ENCODE measurements at regions not wholly inside any gene's neighbourhood (a gene's known extent, or its start where the extent isn't known, plus 50 kb on each side); places are given as distances from the start of the nearest gene placed in this dataset.

GRCh38 chr1:191595170-191595569 is 563.1 kb upstream of the RGS18 start:
- no peak overlapping the region for H3K27ac ChIP-seq (ENCODE audit: low read length)
- no peaks in the 10 kb centered on the region for H3K36me3 ChIP-seq (ENCODE audit: control insufficient read depth, insufficient read depth, low read length)
- DNase-seq (no peak), ATAC-seq (no peak)
- intact Hi-C loops (cut with micrococcal nuclease) = no loop called here
- H3K4me3 Mint-ChIP-seq = no peak overlapping the region
- peaks cover 4 to 5% of the 10 kb centered on the region in 2 donors for H3K9me3 Mint-ChIP-seq
- H3K27ac Mint-ChIP-seq = no peak overlapping the region
- H3K27me3 Mint-ChIP-seq (ENCODE audit: low read depth in 2 of 2) = no peaks in the 10 kb centered on the region
- no peaks in the 10 kb centered on the region for H3K27me3 ChIP-seq (ENCODE audit: control insufficient read depth, insufficient read depth, low read length)
- H3K9me3 ChIP-seq (ENCODE audit: control insufficient read depth, insufficient read depth, low read length) = peaks cover 4% of the 10 kb centered on the region
- no peaks in the 10 kb centered on the region for H3K4me1 Mint-ChIP-seq
- no peak for TF ChIP-seq CTCF (IDR thresholded peaks at IDR 0.05)
- WGBS (ENCODE audit: insufficient coverage) = 83% methylated on average over 3 of the region's 3 CpGs
- no peaks in the 10 kb centered on the region for H3K36me3 Mint-ChIP-seq
- H3K4me1 ChIP-seq (ENCODE audit: control insufficient read depth, insufficient read depth, low read length) = no peaks in the 10 kb centered on the region
- H3K4me3 ChIP-seq (ENCODE audit: low read length) = no peak overlapping the region

GRCh38 chr1:191608367-191608766 is 549.9 kb upstream of the RGS18 start:
- H3K4me1 Mint-ChIP-seq = no peaks in the 10 kb centered on the region
- intact Hi-C loops (cut with micrococcal nuclease) = no loop called here
- H3K4me3 Mint-ChIP-seq = no peak overlapping the region
- peaks cover 2 to 5% of the 10 kb centered on the region in 2 donors for H3K9me3 Mint-ChIP-seq
- DNase-seq (no peak), ATAC-seq (no peak)
- Histone ChIP-seq H3K9me3 (ENCODE audit: control insufficient read depth, insufficient read depth, low read length) (peaks cover 3% of the 10 kb centered on the region), H3K4me1 (ENCODE audit: control insufficient read depth, insufficient read depth, low read length) (no peaks in the 10 kb centered on the region), H3K36me3 (ENCODE audit: control insufficient read depth, insufficient read depth, low read length) (no peaks in the 10 kb centered on the region), H3K4me3 (ENCODE audit: low read length) (no peak overlapping the region), H3K27me3 (ENCODE audit: control insufficient read depth, insufficient read depth, low read length) (no peaks in the 10 kb centered on the region), H3K27ac (ENCODE audit: low read length) (no peak overlapping the region)
- whole genome bisulfite sequencing (ENCODE audit: insufficient coverage) = 79% methylated on average over 4 of the region's 4 CpGs
- no peaks in the 10 kb centered on the region for H3K36me3 Mint-ChIP-seq
- no peak for TF ChIP-seq CTCF (IDR thresholded peaks at IDR 0.05)
- no peak overlapping the region for H3K27ac Mint-ChIP-seq
- no peaks in the 10 kb centered on the region for H3K27me3 Mint-ChIP-seq (ENCODE audit: low read depth in 2 of 2)

- intact Hi-C loops (cut with micrococcal nuclease) = no loop called here
- Histone ChIP-seq H3K27ac (ENCODE audit: low read length) (no peak overlapping the region), H3K4me1 (ENCODE audit: control insufficient read depth, insufficient read depth, low read length) (no peaks in the 10 kb centered on the region), H3K27me3 (ENCODE audit: control insufficient read depth, insufficient read depth, low read length) (no peaks in the 10 kb centered on the region), H3K9me3 (ENCODE audit: control insufficient read depth, insufficient read depth, low read length) (peaks cover 3% of the 10 kb centered on the region), H3K36me3 (ENCODE audit: control insufficient read depth, insufficient read depth, low read length) (no peaks in the 10 kb centered on the region), H3K4me3 (ENCODE audit: low read length) (no peak overlapping the region)
- DNase-seq (no peak), ATAC-seq (no peak)
- TF ChIP-seq CTCF (IDR thresholded peaks at IDR 0.05) = no peak
- H3K27me3 Mint-ChIP-seq (ENCODE audit: low read depth in 2 of 2) = no peaks in the 10 kb centered on the region
- H3K9me3 Mint-ChIP-seq = peaks cover 7% of the 10 kb centered on the region in 2 donors
- no peak overlapping the region for H3K4me3 Mint-ChIP-seq
- no peak overlapping the region for H3K27ac Mint-ChIP-seq
- no peaks in the 10 kb centered on the region for H3K36me3 Mint-ChIP-seq
- H3K4me1 Mint-ChIP-seq = no peaks in the 10 kb centered on the region
These were observed 549.0 kb upstream of the RGS18 start for GRCh38 chr1:191609305-191609704.

GRCh38 chr1:191615101-191615821 is 543.0 kb upstream of the RGS18 start:
- WGBS (ENCODE audit: insufficient coverage) = 84% methylated on average over 3 of the region's 4 CpGs
- H3K4me3 Mint-ChIP-seq = no peak overlapping the region

More at GRCh38 chr1:191615101-191615821, 543.0 kb upstream of the RGS18 start:
- Histone ChIP-seq H3K4me3 (ENCODE audit: low read length) (no peak overlapping the region), H3K9me3 (ENCODE audit: control insufficient read depth, insufficient read depth, low read length) (no peaks in the 10 kb centered on the region), H3K27ac (ENCODE audit: low read length) (no peak overlapping the region), H3K4me1 (ENCODE audit: control insufficient read depth, insufficient read depth, low read length) (no peaks in the 10 kb centered on the region), H3K36me3 (ENCODE audit: control insufficient read depth, insufficient read depth, low read length) (no peaks in the 10 kb centered on the region), H3K27me3 (ENCODE audit: control insufficient read depth, insufficient read depth, low read length) (no peaks in the 10 kb centered on the region)
- Mint-ChIP-seq H3K27ac (no peak overlapping the region), H3K9me3 (peaks cover 8 to 17% of the 10 kb centered on the region in 2 donors), H3K36me3 (no peaks in the 10 kb centered on the region), H3K4me1 (no peaks in the 10 kb centered on the region), H3K27me3 (ENCODE audit: low read depth in 2 of 2) (no peaks in the 10 kb centered on the region)
- intact Hi-C loops (cut with micrococcal nuclease) = no loop called here
- ATAC-seq (no peak), DNase-seq (no peak)
- TF ChIP-seq CTCF (IDR thresholded peaks at IDR 0.05) = no peak

All from natural killer cell (primary cell).